ENCODE measurements at regions not wholly inside any gene's neighbourhood (a gene's known extent, or its start where the extent isn't known, plus 50 kb on each side); places are given as distances from the start of the nearest gene placed in this dataset.
"Not testable (repeated sequence)": the region's sequence is repeated elsewhere in the genome, so short reads cannot be mapped to it uniquely, and the experiment has no call there.

- not testable (repeated sequence) for TF ChIP-seq CTCF, POLR2A (IDR thresholded peaks at IDR 0.05)
Observed at GRCh38 chr1:119214961-119215360, 74.5 kb upstream of the WARS2 start.
